ENCODE measurements at regions not wholly inside any gene's neighbourhood (a gene's known extent, or its start where the extent isn't known, plus 50 kb on each side); places are given as distances from the start of the nearest gene placed in this dataset.

GRCh38 chr5:179418972-179419371 lies 73.7 kb upstream of the ADAMTS2 start:
- no peak for TF ChIP-seq CTCF (IDR thresholded peaks at IDR 0.05)
- no peak for TF ChIP-seq EZH2 (IDR thresholded peaks at IDR 0.05)

Data from neural progenitor cell (in vitro differentiated cells).